ENCODE measurements at regions not wholly inside any gene's neighbourhood (a gene's known extent, or its start where the extent isn't known, plus 50 kb on each side); places are given as distances from the start of the nearest gene placed in this dataset.

DNA sequence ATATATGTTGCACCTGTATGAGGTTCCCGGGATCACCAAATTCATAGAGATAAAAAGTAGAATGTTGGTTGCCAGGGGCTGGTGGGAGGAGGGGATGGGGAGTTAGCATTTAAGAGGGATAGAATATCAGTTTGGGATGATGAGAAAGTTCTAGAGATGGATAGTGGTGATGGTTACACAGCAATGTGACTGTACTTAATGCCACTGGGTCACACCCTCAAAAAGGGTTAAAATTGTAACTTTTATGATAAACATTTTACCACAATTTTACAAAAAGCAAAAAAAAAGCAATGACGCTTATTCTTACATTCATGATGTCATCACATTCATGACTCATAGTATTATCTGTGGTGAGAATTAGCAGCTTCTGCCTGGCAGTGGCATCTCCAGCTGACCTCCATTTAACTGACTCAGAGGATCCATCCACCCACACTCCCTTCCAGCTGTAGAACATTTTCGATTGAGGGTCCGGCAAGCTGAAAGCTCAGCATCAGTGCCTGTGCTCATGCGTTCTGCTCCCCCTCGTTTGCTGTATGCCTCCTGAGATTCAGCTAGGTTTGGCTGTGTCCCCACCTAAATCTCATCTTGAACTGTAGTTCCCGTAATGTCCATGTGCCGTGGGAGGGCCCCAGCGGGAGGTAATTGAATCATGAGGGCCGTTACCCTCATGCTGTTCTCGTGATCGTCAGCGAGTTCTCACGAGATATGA, 64.8 kb upstream of the TMEM260 start:
- H3K27me3 Mint-ChIP-seq (ENCODE audit: insufficient read depth): peaks cover 64% of the 10 kb centered on the region
- H3K27ac Mint-ChIP-seq: no peak overlapping the region
- TF ChIP-seq, protein P1, sequence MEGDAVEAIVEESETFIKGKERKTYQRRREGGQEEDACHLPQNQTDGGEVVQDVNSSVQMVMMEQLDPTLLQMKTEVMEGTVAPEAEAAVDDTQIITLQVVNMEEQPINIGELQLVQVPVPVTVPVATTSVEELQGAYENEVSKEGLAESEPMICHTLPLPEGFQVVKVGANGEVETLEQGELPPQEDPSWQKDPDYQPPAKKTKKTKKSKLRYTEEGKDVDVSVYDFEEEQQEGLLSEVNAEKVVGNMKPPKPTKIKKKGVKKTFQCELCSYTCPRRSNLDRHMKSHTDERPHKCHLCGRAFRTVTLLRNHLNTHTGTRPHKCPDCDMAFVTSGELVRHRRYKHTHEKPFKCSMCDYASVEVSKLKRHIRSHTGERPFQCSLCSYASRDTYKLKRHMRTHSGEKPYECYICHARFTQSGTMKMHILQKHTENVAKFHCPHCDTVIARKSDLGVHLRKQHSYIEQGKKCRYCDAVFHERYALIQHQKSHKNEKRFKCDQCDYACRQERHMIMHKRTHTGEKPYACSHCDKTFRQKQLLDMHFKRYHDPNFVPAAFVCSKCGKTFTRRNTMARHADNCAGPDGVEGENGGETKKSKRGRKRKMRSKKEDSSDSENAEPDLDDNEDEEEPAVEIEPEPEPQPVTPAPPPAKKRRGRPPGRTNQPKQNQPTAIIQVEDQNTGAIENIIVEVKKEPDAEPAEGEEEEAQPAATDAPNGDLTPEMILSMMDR (conservative IDR thresholded peaks at IDR 0.05): peak; percentile 42
- Histone ChIP-seq H3K36me3 (ENCODE audit: control insufficient read depth, insufficient read depth, low read length) (no peaks in the 10 kb centered on the region), H3K27ac (ENCODE audit: low read depth, low read length) (no peak overlapping the region), H3K9ac (ENCODE audit: extremely low read depth, low read length, poor library complexity, severe bottlenecking) (no peak overlapping the region), H3K4me1 (ENCODE audit: control insufficient read depth, insufficient read depth, low read length) (peaks cover 2% of the 10 kb centered on the region), H3K27me3 (ENCODE audit: control insufficient read depth, insufficient read depth, low read length, poor library complexity, severe bottlenecking) (peaks cover 6% of the 10 kb centered on the region), H3K9me3 (ENCODE audit: control insufficient read depth, low read length) (no peaks in the 10 kb centered on the region), H3K4me3 (ENCODE audit: low read length) (no peak overlapping the region)
- DNase-seq: peak; percentile 71
- no peaks in the 10 kb centered on the region for H3K36me3 Mint-ChIP-seq (ENCODE audit: low read depth)
- H3K9me3 Mint-ChIP-seq: no peaks in the 10 kb centered on the region
- H3K4me3 Mint-ChIP-seq: no peak overlapping the region
- H3K4me1 Mint-ChIP-seq: peaks cover 23% of the 10 kb centered on the region
- WGBS, 2 experiments (ENCODE audit: insufficient coverage in 1 of 2, insufficient read length in 1 of 2): 85 to 92% methylated on average over 9 to 14 of the region's 14 CpGs

- 92 to 100% methylated on average over 1 to 2 of the region's 2 CpGs for WGBS, 2 experiments (ENCODE audit: insufficient coverage in 1 of 2, insufficient read length in 1 of 2)
- H3K36me3 Mint-ChIP-seq (ENCODE audit: low read depth): no peaks in the 10 kb centered on the region
These were observed 63.9 kb upstream of the TMEM260 start for GRCh38 chr14:56515739-56516138.

GRCh38 chr14:56522403-56522802, 57.2 kb upstream of the TMEM260 start:
- DNase-seq: no peak
- H3K4me3 ChIP-seq (ENCODE audit: low read length): no peak overlapping the region
- peaks cover 7% of the 10 kb centered on the region for H3K4me1 ChIP-seq (ENCODE audit: control insufficient read depth, insufficient read depth, low read length)
- no peak overlapping the region for H3K27ac ChIP-seq (ENCODE audit: low read depth, low read length)
- no peaks in the 10 kb centered on the region for H3K9me3 ChIP-seq (ENCODE audit: control insufficient read depth, low read length)
- no peaks in the 10 kb centered on the region for H3K36me3 ChIP-seq (ENCODE audit: control insufficient read depth, insufficient read depth, low read length)
- no peak overlapping the region for H3K27ac Mint-ChIP-seq
- TF ChIP-seq, protein P1 (conservative IDR thresholded peaks at IDR 0.05): no peak
- no peak overlapping the region for H3K4me3 Mint-ChIP-seq
- peaks cover 10% of the 10 kb centered on the region for H3K27me3 ChIP-seq (ENCODE audit: control insufficient read depth, insufficient read depth, low read length, poor library complexity, severe bottlenecking)
- H3K9me3 Mint-ChIP-seq: no peaks in the 10 kb centered on the region
- no peaks in the 10 kb centered on the region for H3K36me3 Mint-ChIP-seq (ENCODE audit: low read depth)
- peaks cover 39% of the 10 kb centered on the region for H3K4me1 Mint-ChIP-seq
- no peak overlapping the region for H3K9ac ChIP-seq (ENCODE audit: extremely low read depth, low read length, poor library complexity, severe bottlenecking)
- peaks cover 84% of the 10 kb centered on the region for H3K27me3 Mint-ChIP-seq (ENCODE audit: insufficient read depth)

More at GRCh38 chr14:56515739-56516138, 63.9 kb upstream of the TMEM260 start:
- H3K9me3 Mint-ChIP-seq: no peaks in the 10 kb centered on the region
- H3K4me3 Mint-ChIP-seq: no peak overlapping the region
- peaks cover 65% of the 10 kb centered on the region for H3K27me3 Mint-ChIP-seq (ENCODE audit: insufficient read depth)
- H3K27ac Mint-ChIP-seq: no peak overlapping the region
- H3K4me1 Mint-ChIP-seq: peaks cover 23% of the 10 kb centered on the region
- Histone ChIP-seq H3K9me3 (ENCODE audit: control insufficient read depth, low read length) (no peaks in the 10 kb centered on the region), H3K4me1 (ENCODE audit: control insufficient read depth, insufficient read depth, low read length) (peaks cover 2% of the 10 kb centered on the region), H3K36me3 (ENCODE audit: control insufficient read depth, insufficient read depth, low read length) (no peaks in the 10 kb centered on the region), H3K9ac (ENCODE audit: extremely low read depth, low read length, poor library complexity, severe bottlenecking) (no peak overlapping the region), H3K27ac (ENCODE audit: low read depth, low read length) (no peak overlapping the region), H3K27me3 (ENCODE audit: control insufficient read depth, insufficient read depth, low read length, poor library complexity, severe bottlenecking) (peaks cover 6% of the 10 kb centered on the region), H3K4me3 (ENCODE audit: low read length) (no peak overlapping the region)
- no peak for DNase-seq
- TF ChIP-seq, protein P1 (conservative IDR thresholded peaks at IDR 0.05): no peak

Data from endodermal cell (in vitro differentiated cells).